ENCODE measurements at regions not wholly inside any gene's neighbourhood (a gene's known extent, or its start where the extent isn't known, plus 50 kb on each side); places are given as distances from the start of the nearest gene placed in this dataset.

GRCh38 chr14:84442521-84442920 lies 1087.4 kb upstream of the FLRT2 start:
- CTCF ChIA-PET, result no interaction called here
- Mint-ChIP-seq H3K27ac (ENCODE audit: unreplicated experiment) (no peak overlapping the region), H3K4me3 (ENCODE audit: unreplicated experiment) (no peak overlapping the region), H3K27me3 (ENCODE audit: insufficient read depth, unreplicated experiment) (peaks cover 2% of the 10 kb centered on the region), H3K36me3 (ENCODE audit: insufficient read depth, unreplicated experiment) (no peaks in the 10 kb centered on the region), H3K9me3 (ENCODE audit: unreplicated experiment) (no peaks in the 10 kb centered on the region), H3K4me1 (ENCODE audit: low read depth, unreplicated experiment) (no peaks in the 10 kb centered on the region)
- H3K9me3 ChIP-seq, result no peaks in the 10 kb centered on the region
- no peaks in the 10 kb centered on the region for H3K4me1 ChIP-seq
- no peak for DNase-seq
- BruUV-seq (replicated peaks), result no TSS peak
- no peaks in the 10 kb centered on the region for H3K27me3 ChIP-seq (replicated peaks; ENCODE audit: control insufficient read depth, insufficient read depth, low read length)
- H3K36me3 ChIP-seq (ENCODE audit: control insufficient read depth, insufficient read depth, low read length), result no peaks in the 10 kb centered on the region
- intact Hi-C loops (cut with micrococcal nuclease; ENCODE audit: unreplicated experiment), result no loop called here
- POLR2A ChIA-PET, result interaction anchor here (0.5 kb wide), 1 partner anchor 90 kb away, joined by 3 read pairs; no protein-coding TSS in a partner anchor
- TF ChIP-seq CTCF (IDR thresholded peaks at IDR 0.05; ENCODE audit: insufficient read depth in 1 of 2, low read depth in 1 of 2, low read length in 1 of 2, severe bottlenecking in 1 of 2, unreplicated experiment in 1 of 2), result no peak
- H3K4me3 ChIP-seq (ENCODE audit: low read depth, low read length), result no peak overlapping the region

- Histone ChIP-seq H3K36me3 (ENCODE audit: control insufficient read depth, insufficient read depth, low read length) (no peaks in the 10 kb centered on the region), H3K27me3 (replicated peaks; ENCODE audit: control insufficient read depth, insufficient read depth, low read length) (no peaks in the 10 kb centered on the region), H3K4me3 (ENCODE audit: low read depth, low read length) (no peak overlapping the region), H3K9me3 (no peaks in the 10 kb centered on the region), H3K4me1 (no peaks in the 10 kb centered on the region)
- Mint-ChIP-seq H3K4me1 (ENCODE audit: low read depth, unreplicated experiment) (no peaks in the 10 kb centered on the region), H3K27me3 (ENCODE audit: insufficient read depth, unreplicated experiment) (peaks cover 2% of the 10 kb centered on the region), H3K36me3 (ENCODE audit: insufficient read depth, unreplicated experiment) (no peaks in the 10 kb centered on the region), H3K9me3 (ENCODE audit: unreplicated experiment) (no peaks in the 10 kb centered on the region), H3K27ac (ENCODE audit: unreplicated experiment) (no peak overlapping the region), H3K4me3 (ENCODE audit: unreplicated experiment) (no peak overlapping the region)
- ChIA-PET POLR2A (no interaction called here), CTCF (no interaction called here)
- no peak for DNase-seq
- intact Hi-C loops (cut with micrococcal nuclease; ENCODE audit: unreplicated experiment), result no loop called here
- no peak for TF ChIP-seq CTCF (IDR thresholded peaks at IDR 0.05; ENCODE audit: insufficient read depth in 1 of 2, low read depth in 1 of 2, low read length in 1 of 2, severe bottlenecking in 1 of 2, unreplicated experiment in 1 of 2)
- no TSS peak for BruUV-seq (replicated peaks)
Measured at GRCh38 chr14:84445486-84445885, 1084.5 kb upstream of the FLRT2 start.

- Mint-ChIP-seq H3K9me3 (ENCODE audit: unreplicated experiment) (no peaks in the 10 kb centered on the region), H3K27me3 (ENCODE audit: insufficient read depth, unreplicated experiment) (no peaks in the 10 kb centered on the region), H3K36me3 (ENCODE audit: insufficient read depth, unreplicated experiment) (no peaks in the 10 kb centered on the region), H3K4me1 (ENCODE audit: low read depth, unreplicated experiment) (no peaks in the 10 kb centered on the region), H3K27ac (ENCODE audit: unreplicated experiment) (no peak overlapping the region), H3K4me3 (ENCODE audit: unreplicated experiment) (no peak overlapping the region)
- POLR2A ChIA-PET, result no interaction called here
- Histone ChIP-seq H3K4me1 (no peaks in the 10 kb centered on the region), H3K4me3 (ENCODE audit: low read depth, low read length) (no peak overlapping the region), H3K36me3 (ENCODE audit: control insufficient read depth, insufficient read depth, low read length) (no peaks in the 10 kb centered on the region), H3K9me3 (no peaks in the 10 kb centered on the region), H3K27me3 (replicated peaks; ENCODE audit: control insufficient read depth, insufficient read depth, low read length) (no peaks in the 10 kb centered on the region)
- TF ChIP-seq CTCF (IDR thresholded peaks at IDR 0.05; ENCODE audit: insufficient read depth in 1 of 2, low read depth in 1 of 2, low read length in 1 of 2, severe bottlenecking in 1 of 2, unreplicated experiment in 1 of 2), result no peak
- no TSS peak for BruUV-seq (replicated peaks)
- intact Hi-C loops (cut with micrococcal nuclease; ENCODE audit: unreplicated experiment), result no loop called here
- CTCF ChIA-PET, result no interaction called here
- no peak for DNase-seq
Measured at GRCh38 chr14:84446250-84446649, 1083.7 kb upstream of the FLRT2 start.

Data from Caco-2 (cell line).